ENCODE measurements at regions not wholly inside any gene's neighbourhood (a gene's known extent, or its start where the extent isn't known, plus 50 kb on each side); places are given as distances from the start of the nearest gene placed in this dataset.
"Not testable (repeated sequence)": the region's sequence is repeated elsewhere in the genome, so short reads cannot be mapped to it uniquely, and the experiment has no call there.

DNA sequence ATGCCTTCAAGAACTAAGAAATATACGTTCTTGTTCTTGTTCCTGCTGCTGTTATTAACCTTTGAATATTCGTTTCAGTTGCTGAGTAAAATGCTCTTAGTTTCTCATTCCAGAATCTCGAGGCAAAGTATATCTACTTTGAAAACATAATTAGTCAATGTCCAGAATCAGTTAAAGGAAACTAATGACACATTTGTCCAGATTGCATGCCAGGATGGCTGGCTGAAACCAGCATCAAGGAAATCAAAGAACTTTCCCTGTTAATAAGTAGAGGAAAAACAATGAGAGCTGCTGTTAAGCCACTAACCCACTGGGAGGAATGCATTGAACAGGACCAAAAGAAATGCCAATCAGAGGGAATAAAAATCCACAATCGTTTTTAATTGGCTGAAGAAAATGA, 196.9 kb downstream of the ALDH8A1 start:
- TF ChIP-seq, protein P1, sequence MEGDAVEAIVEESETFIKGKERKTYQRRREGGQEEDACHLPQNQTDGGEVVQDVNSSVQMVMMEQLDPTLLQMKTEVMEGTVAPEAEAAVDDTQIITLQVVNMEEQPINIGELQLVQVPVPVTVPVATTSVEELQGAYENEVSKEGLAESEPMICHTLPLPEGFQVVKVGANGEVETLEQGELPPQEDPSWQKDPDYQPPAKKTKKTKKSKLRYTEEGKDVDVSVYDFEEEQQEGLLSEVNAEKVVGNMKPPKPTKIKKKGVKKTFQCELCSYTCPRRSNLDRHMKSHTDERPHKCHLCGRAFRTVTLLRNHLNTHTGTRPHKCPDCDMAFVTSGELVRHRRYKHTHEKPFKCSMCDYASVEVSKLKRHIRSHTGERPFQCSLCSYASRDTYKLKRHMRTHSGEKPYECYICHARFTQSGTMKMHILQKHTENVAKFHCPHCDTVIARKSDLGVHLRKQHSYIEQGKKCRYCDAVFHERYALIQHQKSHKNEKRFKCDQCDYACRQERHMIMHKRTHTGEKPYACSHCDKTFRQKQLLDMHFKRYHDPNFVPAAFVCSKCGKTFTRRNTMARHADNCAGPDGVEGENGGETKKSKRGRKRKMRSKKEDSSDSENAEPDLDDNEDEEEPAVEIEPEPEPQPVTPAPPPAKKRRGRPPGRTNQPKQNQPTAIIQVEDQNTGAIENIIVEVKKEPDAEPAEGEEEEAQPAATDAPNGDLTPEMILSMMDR (IDR thresholded peaks at IDR 0.05; ENCODE audit: insufficient read depth, low read depth, low read length, missing control alignments) = no peak
- H3K4me3 ChIP-seq (ENCODE audit: low read depth, low read length) = no peak overlapping the region

DNA sequence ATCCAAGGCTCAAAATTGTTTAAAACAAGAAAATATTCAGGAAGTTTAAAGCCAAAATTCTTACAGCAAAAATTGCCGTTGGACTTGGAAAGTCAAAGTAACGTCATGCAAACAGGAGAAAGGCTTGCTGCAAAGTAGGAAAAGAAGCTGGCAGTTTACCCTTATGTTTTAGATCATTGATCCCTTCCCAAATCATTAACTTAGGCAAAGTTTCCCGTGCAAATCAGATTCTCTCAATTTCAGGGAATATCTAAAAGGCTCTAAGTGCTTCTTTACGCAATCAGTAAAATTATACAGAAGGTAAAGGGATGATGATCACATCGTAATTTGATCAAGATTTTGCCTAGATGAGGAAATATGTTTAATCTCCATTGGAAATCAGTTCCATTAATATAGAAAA, 197.5 kb downstream of the ALDH8A1 start:
- TF ChIP-seq, protein P1 (IDR thresholded peaks at IDR 0.05; ENCODE audit: insufficient read depth, low read depth, low read length, missing control alignments) = no peak
- no peak overlapping the region for H3K4me3 ChIP-seq (ENCODE audit: low read depth, low read length)
- no peak for DNase-seq (ENCODE audit: low read depth)

More for the DNA sequence above, 196.9 kb downstream of the ALDH8A1 start:
- DNase-seq (ENCODE audit: low read depth) = no peak

DNA sequence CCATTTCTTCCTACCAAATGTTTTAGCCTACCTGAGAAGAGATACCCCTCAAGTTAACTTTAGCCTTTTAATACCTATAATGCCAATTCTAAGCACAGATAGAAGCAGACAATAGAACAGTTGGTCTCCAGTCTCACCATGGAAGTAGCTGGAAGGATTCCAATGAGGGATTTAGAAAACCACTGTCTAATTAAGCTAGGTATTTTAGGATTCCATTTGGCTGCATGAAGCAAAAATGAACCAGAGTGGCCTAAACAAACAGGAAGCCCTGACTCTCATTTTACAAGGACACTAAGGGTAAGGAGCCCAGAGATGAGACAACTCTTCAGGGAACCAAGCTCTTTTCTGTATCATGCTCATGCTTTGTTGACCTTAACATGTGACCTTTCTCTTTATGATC, 199.2 kb downstream of the ALDH8A1 start:
- no peak for DNase-seq (ENCODE audit: low read depth)
- no peak overlapping the region for H3K4me3 ChIP-seq (ENCODE audit: low read depth, low read length)
- TF ChIP-seq, protein P1 (IDR thresholded peaks at IDR 0.05; ENCODE audit: insufficient read depth, low read depth, low read length, missing control alignments) = no peak

DNA sequence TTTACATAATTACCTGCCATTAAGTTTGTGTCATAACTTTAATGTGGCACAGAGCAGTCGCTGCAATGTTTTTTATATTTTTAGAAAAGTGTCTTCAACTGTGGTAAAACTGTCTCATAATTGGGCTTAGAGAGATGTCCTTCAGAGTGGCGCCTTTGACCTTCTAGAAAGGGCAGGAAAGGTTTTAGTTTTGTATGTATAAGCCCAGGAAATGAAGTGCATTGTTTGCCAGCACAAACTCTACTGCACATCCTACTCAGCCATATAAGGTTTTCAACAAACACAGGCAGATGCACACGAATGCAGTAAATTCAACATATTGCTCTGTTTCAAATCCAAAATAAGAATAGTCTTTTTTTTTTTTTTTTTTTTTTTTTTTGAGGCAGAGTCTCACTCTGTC, 201.4 kb downstream of the ALDH8A1 start:
- TF ChIP-seq, protein P1 (IDR thresholded peaks at IDR 0.05; ENCODE audit: insufficient read depth, low read depth, low read length, missing control alignments) = no peak
- H3K4me3 ChIP-seq (ENCODE audit: low read depth, low read length) = no peak overlapping the region
- no peak for DNase-seq (ENCODE audit: low read depth)

DNA sequence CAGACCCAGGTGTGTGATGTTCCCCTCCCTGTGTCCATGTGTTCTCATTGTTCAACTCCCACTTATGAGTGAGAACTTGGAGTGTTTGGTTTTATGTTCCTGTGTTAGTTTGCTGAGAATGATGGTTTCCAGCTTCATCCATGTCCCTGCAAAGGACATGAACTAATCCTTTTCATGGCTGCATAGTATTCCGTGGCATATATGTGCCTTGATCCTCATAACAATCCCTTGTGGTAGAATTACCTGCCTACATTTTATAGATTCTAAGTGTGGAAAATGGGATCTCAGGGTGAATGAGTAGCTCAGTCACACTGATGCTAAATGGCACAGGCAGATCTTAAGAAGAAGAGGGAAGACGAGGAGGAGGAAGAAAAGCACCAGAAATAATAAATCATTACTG, 202.7 kb downstream of the ALDH8A1 start:
- not testable (repeated sequence) for H3K4me3 ChIP-seq (ENCODE audit: low read depth, low read length); DNase-seq (ENCODE audit: low read depth)

DNA sequence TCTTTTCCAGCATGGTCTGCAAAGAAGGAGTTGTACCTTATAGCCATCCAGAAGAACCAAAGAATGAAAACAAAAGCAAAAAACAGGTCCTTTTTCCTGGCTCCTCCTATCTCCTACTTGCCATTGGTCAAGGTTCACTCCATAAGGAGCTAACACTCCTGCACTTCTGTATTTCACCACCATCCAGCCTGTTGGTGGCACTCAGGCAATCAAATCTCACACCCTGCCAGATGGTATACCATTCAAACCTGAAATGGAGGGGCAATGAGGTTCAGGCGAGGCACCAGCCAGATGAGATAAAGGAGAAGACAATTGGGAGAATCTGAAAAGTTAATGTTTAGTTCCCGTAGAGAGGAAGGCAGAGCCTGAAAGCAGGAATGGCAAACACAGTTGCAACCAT, 203.8 kb downstream of the ALDH8A1 start:
- no peak for DNase-seq (ENCODE audit: low read depth)

DNA sequence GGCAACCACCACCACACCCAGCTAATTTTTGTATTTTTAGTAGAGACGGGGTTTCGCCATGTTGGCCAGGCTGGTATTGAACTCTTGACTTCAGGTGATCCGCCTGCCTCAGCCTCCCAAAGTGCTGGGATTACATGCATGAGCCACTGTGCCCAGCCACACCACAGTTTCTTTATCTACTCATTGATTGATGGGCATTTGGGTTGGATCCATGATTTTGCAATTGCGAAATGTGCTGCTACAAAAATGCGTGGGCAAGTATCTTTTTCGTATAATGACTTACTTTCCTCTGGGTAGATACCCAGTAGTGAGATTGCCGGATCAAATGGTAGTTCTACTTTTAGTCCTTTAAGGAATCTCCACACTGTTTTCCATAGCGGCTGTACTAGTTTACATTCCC, 204.7 kb downstream of the ALDH8A1 start:
- H3K4me3 ChIP-seq (ENCODE audit: low read depth, low read length); DNase-seq (ENCODE audit: low read depth): not testable (repeated sequence)

More for the DNA sequence above, 203.8 kb downstream of the ALDH8A1 start:
- H3K4me3 ChIP-seq (ENCODE audit: low read depth, low read length) = no peak overlapping the region
- TF ChIP-seq, protein P1 (IDR thresholded peaks at IDR 0.05; ENCODE audit: insufficient read depth, low read depth, low read length, missing control alignments) = no peak

DNA sequence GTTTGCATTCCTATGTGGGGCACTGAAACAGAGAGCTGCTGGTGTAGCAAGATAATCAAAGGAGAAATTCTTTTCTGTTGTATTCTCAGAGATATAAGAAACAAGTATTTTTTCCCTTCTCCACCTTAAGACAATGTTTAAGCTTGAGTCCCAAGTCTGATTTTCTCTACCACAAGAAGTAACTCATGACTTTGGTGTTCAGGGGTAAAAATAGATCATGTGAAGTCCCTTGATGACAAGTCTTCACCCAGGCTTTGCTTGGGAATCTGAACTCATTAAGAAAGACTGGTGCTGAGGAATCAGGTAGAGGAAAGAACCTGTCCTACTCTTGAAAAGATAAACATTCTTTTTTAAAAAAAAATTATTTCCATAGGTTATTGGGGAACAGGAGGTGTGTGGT, 205.6 kb downstream of the ALDH8A1 start:
- TF ChIP-seq, protein P1 (IDR thresholded peaks at IDR 0.05; ENCODE audit: insufficient read depth, low read depth, low read length, missing control alignments) = no peak
- no peak overlapping the region for H3K4me3 ChIP-seq (ENCODE audit: low read depth, low read length)
- no peak for DNase-seq (ENCODE audit: low read depth)
